HG03558 (cell line): ENCODE measurements at regions not wholly inside any gene's neighbourhood (a gene's known extent, or its start where the extent isn't known, plus 50 kb on each side); places are given as distances from the start of the nearest gene placed in this dataset.

Source experiments
- ATAC-seq: cut with Tn5 transposase; IDR thresholded peaks from one replicate; pipeline ENCODE4 v1.9.1; 2021; ENCODE audit warnings: moderate number of reproducible peaks; ENCODE audit not compliant: unreplicated experiment; ENCODE audit errors: extremely low read depth

- ATAC-seq, result no peak
Observed at GRCh38 chr1:78408810-78409209, 82.0 kb upstream of the PTGFR start.

GRCh38 chr1:78410643-78411042 is 80.1 kb upstream of the PTGFR start:
- ATAC-seq, result no peak

GRCh38 chr1:78411707-78412106 is 79.1 kb upstream of the PTGFR start:
- no peak for ATAC-seq

GRCh38 chr1:78415165-78415564 is 75.6 kb upstream of the PTGFR start:
- no peak for ATAC-seq

- ATAC-seq, result no peak
Observed at GRCh38 chr1:78419309-78419708, 71.5 kb upstream of the PTGFR start.

GRCh38 chr1:78420181-78420580 is 70.6 kb upstream of the PTGFR start:
- ATAC-seq, result no peak

GRCh38 chr1:78420688-78421087 is 70.1 kb upstream of the PTGFR start:
- ATAC-seq, result no peak

- no peak for ATAC-seq
Observed at GRCh38 chr1:78424720-78425119, 66.1 kb upstream of the PTGFR start.

GRCh38 chr1:78426408-78426807 is 64.4 kb upstream of the PTGFR start:
- ATAC-seq, result no peak

GRCh38 chr1:78427506-78427905 is 63.3 kb upstream of the PTGFR start:
- no peak for ATAC-seq

- no peak for ATAC-seq
Observed at GRCh38 chr1:78432016-78432415, 58.8 kb upstream of the PTGFR start.

- ATAC-seq, result no peak
Observed at GRCh38 chr1:78434351-78434750, 56.4 kb upstream of the PTGFR start.

GRCh38 chr1:78436961-78437360 is 53.8 kb upstream of the PTGFR start:
- no peak for ATAC-seq

- no peak for ATAC-seq
Observed at GRCh38 chr1:78437396-78437795, 53.4 kb upstream of the PTGFR start.

GRCh38 chr1:78437941-78438340 is 52.8 kb upstream of the PTGFR start:
- ATAC-seq, result no peak

GRCh38 chr1:78440381-78440793 is 50.4 kb upstream of the PTGFR start:
- no peak for ATAC-seq
